Spleen (tissue), 7 donors: ENCODE measurements at regions not wholly inside any gene's neighbourhood (a gene's known extent, or its start where the extent isn't known, plus 50 kb on each side); places are given as distances from the start of the nearest gene placed in this dataset.

Experiments used
- CTCF ChIP-seq, 11 experiments: fragments of 200-600 bp in 7 of 11; fragments of 450-650 bp in 4 of 11; sonication (generic) in 4 of 11; IDR thresholded peaks in 8 of 11; conservative IDR thresholded peaks in 3 of 11; 1 replicate in 7 of 11; 2 replicates in 4 of 11; pipeline versions ENCODE4 v1.4.0 to v1.8.0; 2016 to 2021; ENCODE audit warnings: antibody characterized with exemption in 11 of 11, inconsistent platforms in 4 of 11, mild to moderate bottlenecking in 1 of 11
- POLR2AphosphoS5 ChIP-seq, 3 donors: sonication (generic); formaldehyde crosslinking; IDR thresholded peaks; one replicate each; pipeline ENCODE4 v1.5.1; 2017; ENCODE audit warnings: antibody characterized with exemption in 3 of 3
- donor health status: DM: no; HTN: no; CAD: no; lungs with moderate emphysema.
- donor health status: DM: no; HTN: no; CAD: no.
- donor health status: DM: no; HTN: no; CAD: no.

- TF ChIP-seq CTCF (IDR thresholded peaks at IDR 0.05 in 8 of 11, conservative IDR thresholded peaks at IDR 0.05 in 3 of 11) (no peak), POLR2AphosphoS5 (IDR thresholded peaks at IDR 0.05) (no peak)
Observed at GRCh38 chr13:106302843-106303242, 232.6 kb downstream of the EFNB2 start.
